ENCODE measurements at regions not wholly inside any gene's neighbourhood (a gene's known extent, or its start where the extent isn't known, plus 50 kb on each side); places are given as distances from the start of the nearest gene placed in this dataset.

DNA sequence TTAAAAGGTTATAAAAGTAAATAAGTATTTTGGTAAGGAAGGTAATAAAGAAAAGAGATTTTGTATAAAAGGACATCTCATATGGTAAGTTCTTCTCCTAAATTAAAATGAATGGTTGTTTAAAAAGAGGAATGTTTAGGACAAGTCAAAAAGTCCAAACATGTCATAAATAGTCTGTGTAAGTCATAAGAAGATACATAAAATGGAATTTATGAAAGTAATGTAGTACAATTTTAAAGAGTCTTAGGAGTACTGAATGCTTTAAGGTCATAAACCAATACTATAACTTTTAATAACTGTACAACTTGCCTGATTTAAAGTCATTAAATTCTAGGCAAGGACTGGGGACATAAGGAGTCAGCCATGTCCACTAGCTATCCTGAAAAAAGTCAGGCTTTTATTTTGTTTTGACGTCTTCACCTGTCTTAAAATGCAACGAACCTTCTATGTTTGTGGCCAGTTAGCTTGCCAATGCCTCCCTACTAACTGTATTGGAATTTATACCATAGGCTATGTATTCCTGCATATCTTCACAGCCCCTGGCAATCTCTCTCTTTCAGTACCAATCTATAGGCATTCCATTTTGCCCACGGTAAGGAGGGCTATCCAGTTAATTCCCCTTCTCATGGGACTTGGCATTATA lies 312.3 kb upstream of the LRRTM4 start:
- no peaks in the 10 kb centered on the region for H3K4me1 ChIP-seq
- TF ChIP-seq, protein P1, sequence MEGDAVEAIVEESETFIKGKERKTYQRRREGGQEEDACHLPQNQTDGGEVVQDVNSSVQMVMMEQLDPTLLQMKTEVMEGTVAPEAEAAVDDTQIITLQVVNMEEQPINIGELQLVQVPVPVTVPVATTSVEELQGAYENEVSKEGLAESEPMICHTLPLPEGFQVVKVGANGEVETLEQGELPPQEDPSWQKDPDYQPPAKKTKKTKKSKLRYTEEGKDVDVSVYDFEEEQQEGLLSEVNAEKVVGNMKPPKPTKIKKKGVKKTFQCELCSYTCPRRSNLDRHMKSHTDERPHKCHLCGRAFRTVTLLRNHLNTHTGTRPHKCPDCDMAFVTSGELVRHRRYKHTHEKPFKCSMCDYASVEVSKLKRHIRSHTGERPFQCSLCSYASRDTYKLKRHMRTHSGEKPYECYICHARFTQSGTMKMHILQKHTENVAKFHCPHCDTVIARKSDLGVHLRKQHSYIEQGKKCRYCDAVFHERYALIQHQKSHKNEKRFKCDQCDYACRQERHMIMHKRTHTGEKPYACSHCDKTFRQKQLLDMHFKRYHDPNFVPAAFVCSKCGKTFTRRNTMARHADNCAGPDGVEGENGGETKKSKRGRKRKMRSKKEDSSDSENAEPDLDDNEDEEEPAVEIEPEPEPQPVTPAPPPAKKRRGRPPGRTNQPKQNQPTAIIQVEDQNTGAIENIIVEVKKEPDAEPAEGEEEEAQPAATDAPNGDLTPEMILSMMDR (IDR thresholded peaks at IDR 0.05), result no peak
- H3K36me3 ChIP-seq, result no peaks in the 10 kb centered on the region
- H3K27me3 ChIP-seq, result no peaks in the 10 kb centered on the region
- peaks cover 0 to 21% of the 10 kb centered on the region in 2 donors for H3K9me3 ChIP-seq
- DNase-seq (ENCODE audit: low spot score), result no peak
- no peak overlapping the region for H3K27ac ChIP-seq
- H3K4me3 ChIP-seq, result no peak overlapping the region

DNA sequence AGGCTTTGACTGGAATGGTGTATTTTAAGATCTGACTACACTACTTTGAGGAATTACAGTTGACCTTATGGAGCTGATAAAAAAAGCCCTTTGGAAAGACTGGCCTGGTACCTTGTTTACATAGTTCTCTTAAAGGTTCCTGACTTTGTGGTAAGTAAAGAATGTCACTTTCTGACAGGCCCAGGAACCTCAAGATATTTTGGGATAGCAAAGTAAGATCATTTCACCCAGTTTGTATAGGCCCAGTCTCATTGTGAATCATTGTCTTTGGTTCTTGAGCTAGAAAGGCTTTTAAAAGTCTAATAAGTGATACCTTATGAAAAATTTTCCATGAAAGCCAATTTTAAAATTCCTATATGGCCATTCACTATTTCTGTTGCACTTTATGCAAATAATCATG lies 316.3 kb upstream of the LRRTM4 start:
- Histone ChIP-seq H3K27me3 (no peaks in the 10 kb centered on the region), H3K4me1 (no peaks in the 10 kb centered on the region), H3K9me3 (peaks cover 0 to 18% of the 10 kb centered on the region in 2 donors), H3K36me3 (no peaks in the 10 kb centered on the region), H3K27ac (no peak overlapping the region), H3K4me3 (no peak overlapping the region)
- TF ChIP-seq, protein P1 (IDR thresholded peaks at IDR 0.05), result no peak
- DNase-seq (ENCODE audit: low spot score), result no peak

DNA sequence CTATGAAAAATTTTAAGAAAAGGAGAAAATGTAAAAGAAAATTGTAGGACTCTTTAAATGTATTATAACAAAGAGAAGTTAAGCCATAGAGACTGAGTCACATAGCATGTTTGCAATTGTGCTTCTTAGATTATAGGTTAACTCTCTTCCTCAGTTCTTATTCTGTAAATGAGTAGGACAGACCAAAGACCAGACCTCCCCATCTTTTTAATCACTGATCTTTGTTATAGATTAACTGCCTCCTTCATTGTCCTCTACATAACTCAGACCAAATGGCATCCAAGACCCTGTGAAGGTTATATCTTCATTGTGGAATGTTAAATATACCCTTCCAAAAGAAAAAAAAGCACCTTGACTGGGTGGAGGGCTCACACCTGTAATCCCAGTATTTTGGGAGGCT lies 316.9 kb upstream of the LRRTM4 start:
- Histone ChIP-seq H3K27ac (no peak overlapping the region), H3K4me1 (no peaks in the 10 kb centered on the region), H3K9me3 (peaks cover 0 to 12% of the 10 kb centered on the region in 2 donors), H3K4me3 (no peak overlapping the region), H3K36me3 (no peaks in the 10 kb centered on the region), H3K27me3 (no peaks in the 10 kb centered on the region)
- DNase-seq (ENCODE audit: low spot score), result no peak
- TF ChIP-seq, protein P1 (IDR thresholded peaks at IDR 0.05), result no peak

DNA sequence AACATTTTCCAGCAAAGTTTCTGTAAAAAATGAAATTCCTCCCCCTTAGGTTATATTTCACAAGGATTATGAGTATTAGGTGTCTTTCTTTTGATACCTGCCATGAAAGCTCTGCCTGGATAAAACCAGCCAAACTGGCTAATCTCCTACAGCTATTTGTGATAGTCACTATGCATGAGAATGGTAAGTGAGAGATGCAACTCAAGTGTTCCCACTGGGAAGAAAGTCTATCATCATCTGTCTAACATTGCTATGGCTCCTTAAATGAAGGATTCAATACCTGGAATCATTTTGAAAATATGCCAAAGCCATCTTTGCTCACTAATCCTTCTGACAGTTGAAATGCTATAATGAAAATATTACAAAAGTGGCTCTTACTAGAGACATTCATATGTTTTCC lies 339.9 kb upstream of the LRRTM4 start:
- no peaks in the 10 kb centered on the region for H3K4me1 ChIP-seq

DNA sequence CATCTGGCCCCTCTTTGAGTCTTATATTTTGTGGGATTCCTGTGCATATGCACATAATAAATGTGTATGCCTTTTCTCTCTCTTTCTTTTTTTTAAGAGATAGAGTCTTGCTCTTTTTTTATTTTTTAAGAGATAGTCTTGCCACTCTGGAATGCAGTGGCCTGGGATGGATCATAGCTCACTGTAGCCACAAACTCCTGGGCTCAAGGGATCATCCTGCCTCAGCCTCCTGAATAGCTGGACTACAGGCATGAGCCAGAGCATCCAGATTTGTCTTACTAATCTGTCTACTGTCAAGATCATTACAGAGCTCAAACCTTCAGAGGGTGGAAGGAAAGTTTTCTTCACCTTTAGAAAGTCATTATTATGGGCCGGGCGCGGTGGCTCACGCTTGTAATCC lies 342.2 kb upstream of the LRRTM4 start:
- H3K4me3 ChIP-seq, result no peak overlapping the region
- no peak overlapping the region for H3K27ac ChIP-seq
- TF ChIP-seq, protein P1 (IDR thresholded peaks at IDR 0.05), result no peak
- H3K27me3 ChIP-seq, result no peaks in the 10 kb centered on the region
- H3K9me3 ChIP-seq, result no peaks in the 10 kb centered on the region
- H3K4me1 ChIP-seq, result no peaks in the 10 kb centered on the region
- DNase-seq (ENCODE audit: low spot score), result no peak
- H3K36me3 ChIP-seq, result no peaks in the 10 kb centered on the region

More for the DNA sequence above, 339.9 kb upstream of the LRRTM4 start:
- Histone ChIP-seq H3K36me3 (no peaks in the 10 kb centered on the region), H3K9me3 (peaks cover 0 to 3% of the 10 kb centered on the region in 2 donors), H3K27me3 (no peaks in the 10 kb centered on the region), H3K27ac (no peak overlapping the region), H3K4me3 (no peak overlapping the region)
- no peak for DNase-seq (ENCODE audit: low spot score)
- TF ChIP-seq, protein P1 (IDR thresholded peaks at IDR 0.05), result no peak

DNA sequence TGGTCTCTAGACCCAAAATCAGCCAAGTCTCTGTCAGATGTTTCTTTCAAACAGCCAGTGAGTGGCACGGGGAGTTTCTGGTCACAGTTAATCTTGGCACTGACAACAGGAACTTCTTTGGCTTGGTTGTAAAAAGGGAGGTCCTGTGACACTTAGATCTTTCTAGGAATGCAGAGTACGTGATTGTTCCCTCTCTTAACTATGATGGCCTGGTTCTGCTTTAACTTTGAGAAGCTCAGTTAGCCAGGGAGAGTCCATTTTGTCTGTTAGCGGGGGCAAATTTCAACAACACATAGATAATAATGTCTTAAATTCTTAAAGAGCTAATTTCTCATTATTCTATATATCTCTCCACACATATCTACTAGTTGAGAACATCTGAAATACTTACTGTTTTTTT lies 344.5 kb upstream of the LRRTM4 start:
- no peak overlapping the region for H3K27ac ChIP-seq
- TF ChIP-seq, protein P1 (IDR thresholded peaks at IDR 0.05), result no peak
- no peaks in the 10 kb centered on the region for H3K4me1 ChIP-seq
- H3K9me3 ChIP-seq, result no peaks in the 10 kb centered on the region
- no peak for DNase-seq (ENCODE audit: low spot score)
- no peaks in the 10 kb centered on the region for H3K27me3 ChIP-seq
- H3K36me3 ChIP-seq, result no peaks in the 10 kb centered on the region
- H3K4me3 ChIP-seq, result no peak overlapping the region

Measured in right atrium auricular region (tissue), 2 donors.